ENCODE measurements at regions not wholly inside any gene's neighbourhood (a gene's known extent, or its start where the extent isn't known, plus 50 kb on each side); places are given as distances from the start of the nearest gene placed in this dataset.

DNA sequence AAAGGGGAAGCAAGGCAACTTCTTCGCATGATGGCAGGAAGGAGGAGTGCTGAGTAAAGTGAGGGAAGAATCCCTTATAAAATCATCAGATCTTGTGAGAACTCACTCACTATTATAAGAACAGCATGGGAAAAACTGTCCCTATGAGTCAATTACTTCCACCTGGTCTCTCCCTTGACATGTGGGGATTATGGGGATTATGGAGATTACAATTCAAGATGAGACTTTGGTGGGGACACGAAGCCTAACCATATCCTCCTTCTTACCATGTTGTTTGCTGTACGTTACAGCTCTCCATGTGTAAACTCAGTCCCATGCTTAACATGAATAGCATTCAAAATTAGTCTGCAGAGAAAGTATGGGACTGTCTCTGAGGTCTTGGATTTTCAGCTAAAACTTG is 1096.8 kb upstream of the ACVR2A start:
- DNase-seq (no peak), ATAC-seq (ENCODE audit: poor library complexity) (no peak)
- H3K9me3 ChIP-seq (ENCODE audit: control insufficient read depth in 1 of 2, insufficient read depth in 1 of 2, low read length in 2 of 2) = no peaks in the 10 kb centered on the region
- Mint-ChIP-seq H3K27ac (no peak overlapping the region), H3K27me3 (no peaks in the 10 kb centered on the region), H3K9me3 (no peaks in the 10 kb centered on the region), H3K4me3 (no peak overlapping the region), H3K4me1 (ENCODE audit: low read depth) (no peaks in the 10 kb centered on the region), H3K36me3 (ENCODE audit: low read depth) (no peaks in the 10 kb centered on the region)
- H3K27me3 ChIP-seq (ENCODE audit: control insufficient read depth in 1 of 2, insufficient read depth in 2 of 2, low read length in 2 of 2) = no peaks in the 10 kb centered on the region
- ChIA-PET POLR2A (no interaction called here), CTCF (no interaction called here)
- TF ChIP-seq, protein P1, sequence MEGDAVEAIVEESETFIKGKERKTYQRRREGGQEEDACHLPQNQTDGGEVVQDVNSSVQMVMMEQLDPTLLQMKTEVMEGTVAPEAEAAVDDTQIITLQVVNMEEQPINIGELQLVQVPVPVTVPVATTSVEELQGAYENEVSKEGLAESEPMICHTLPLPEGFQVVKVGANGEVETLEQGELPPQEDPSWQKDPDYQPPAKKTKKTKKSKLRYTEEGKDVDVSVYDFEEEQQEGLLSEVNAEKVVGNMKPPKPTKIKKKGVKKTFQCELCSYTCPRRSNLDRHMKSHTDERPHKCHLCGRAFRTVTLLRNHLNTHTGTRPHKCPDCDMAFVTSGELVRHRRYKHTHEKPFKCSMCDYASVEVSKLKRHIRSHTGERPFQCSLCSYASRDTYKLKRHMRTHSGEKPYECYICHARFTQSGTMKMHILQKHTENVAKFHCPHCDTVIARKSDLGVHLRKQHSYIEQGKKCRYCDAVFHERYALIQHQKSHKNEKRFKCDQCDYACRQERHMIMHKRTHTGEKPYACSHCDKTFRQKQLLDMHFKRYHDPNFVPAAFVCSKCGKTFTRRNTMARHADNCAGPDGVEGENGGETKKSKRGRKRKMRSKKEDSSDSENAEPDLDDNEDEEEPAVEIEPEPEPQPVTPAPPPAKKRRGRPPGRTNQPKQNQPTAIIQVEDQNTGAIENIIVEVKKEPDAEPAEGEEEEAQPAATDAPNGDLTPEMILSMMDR (IDR thresholded peaks at IDR 0.05) = no peak
- no peak overlapping the region for H3K27ac ChIP-seq (ENCODE audit: low read depth in 1 of 2, low read length in 2 of 2)
- intact Hi-C loops (cut with DNase I, micrococcal nuclease) = no loop called here
- H3K36me3 ChIP-seq (ENCODE audit: insufficient read depth, low read length) = no peaks in the 10 kb centered on the region
- H3K4me1 ChIP-seq (ENCODE audit: insufficient read depth, low read length) = no peaks in the 10 kb centered on the region
- no peak overlapping the region for H3K4me3 ChIP-seq (ENCODE audit: low read length)

DNA sequence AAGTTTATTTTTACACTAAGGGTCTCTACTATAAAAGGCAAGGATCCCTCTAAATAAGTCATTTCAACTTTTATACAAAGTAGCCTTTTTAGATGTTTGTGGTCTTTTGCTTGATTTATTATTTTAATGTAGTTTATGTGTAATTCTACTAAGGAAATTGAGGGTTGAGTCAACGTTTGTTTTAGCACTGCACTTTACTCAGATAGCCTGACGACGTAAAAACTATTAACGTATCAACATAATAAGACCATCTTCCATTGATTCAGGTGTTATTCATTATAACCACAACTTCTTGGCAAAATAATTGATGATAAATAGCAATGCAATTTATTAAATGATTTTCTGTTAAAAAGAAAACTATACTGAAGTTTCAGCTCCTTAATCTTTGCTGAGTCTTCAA is 1103.6 kb upstream of the ACVR2A start:
- ATAC-seq (ENCODE audit: poor library complexity) = no peak
- no peaks in the 10 kb centered on the region for H3K4me1 Mint-ChIP-seq (ENCODE audit: low read depth)

DNA sequence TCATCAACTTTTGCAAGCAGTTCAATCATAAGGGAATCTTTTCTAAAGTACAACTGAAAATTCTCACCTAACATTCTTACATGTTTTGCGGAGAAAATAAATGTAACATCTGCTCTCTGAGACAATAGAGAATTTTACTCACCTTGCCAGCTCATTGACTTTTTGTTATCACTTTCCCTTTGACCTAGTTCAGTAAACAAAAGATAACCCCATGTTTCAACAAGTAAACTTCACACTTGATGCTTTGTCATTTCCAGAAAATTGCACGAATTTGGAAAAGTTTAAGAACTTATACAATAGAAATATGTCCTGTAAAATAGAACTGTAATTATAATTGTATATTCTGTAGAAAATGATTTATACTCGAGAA is 1110.0 kb upstream of the ACVR2A start:
- Histone ChIP-seq H3K36me3 (ENCODE audit: insufficient read depth, low read length) (no peaks in the 10 kb centered on the region), H3K4me3 (ENCODE audit: low read length) (no peak overlapping the region), H3K27me3 (ENCODE audit: control insufficient read depth in 1 of 2, insufficient read depth in 2 of 2, low read length in 2 of 2) (no peaks in the 10 kb centered on the region), H3K9me3 (ENCODE audit: control insufficient read depth in 1 of 2, insufficient read depth in 1 of 2, low read length in 2 of 2) (no peaks in the 10 kb centered on the region), H3K4me1 (ENCODE audit: insufficient read depth, low read length) (no peaks in the 10 kb centered on the region), H3K27ac (ENCODE audit: low read depth in 1 of 2, low read length in 2 of 2) (no peak overlapping the region)
- POLR2A ChIA-PET = no interaction called here
- intact Hi-C loops (cut with DNase I, micrococcal nuclease) = loop anchor here (2.0 to 10.0 kb wide), 2 partner anchors 1170 to 1176 kb away; no protein-coding TSS in a partner anchor
- no peaks in the 10 kb centered on the region for H3K36me3 Mint-ChIP-seq (ENCODE audit: low read depth)
- CTCF ChIA-PET = no interaction called here
- ATAC-seq (ENCODE audit: poor library complexity) (no peak), DNase-seq (no peak)
- TF ChIP-seq, protein P1 (IDR thresholded peaks at IDR 0.05) = no peak
- H3K4me3 Mint-ChIP-seq = no peak overlapping the region
- H3K9me3 Mint-ChIP-seq = no peaks in the 10 kb centered on the region
- no peaks in the 10 kb centered on the region for H3K4me1 Mint-ChIP-seq (ENCODE audit: low read depth)
- H3K27me3 Mint-ChIP-seq = no peaks in the 10 kb centered on the region
- H3K27ac Mint-ChIP-seq = no peak overlapping the region

More for the DNA sequence above, 1103.6 kb upstream of the ACVR2A start:
- Mint-ChIP-seq H3K9me3 (no peaks in the 10 kb centered on the region), H3K27me3 (no peaks in the 10 kb centered on the region), H3K4me3 (no peak overlapping the region), H3K36me3 (ENCODE audit: low read depth) (no peaks in the 10 kb centered on the region), H3K27ac (no peak overlapping the region)
- H3K4me3 ChIP-seq (ENCODE audit: low read length) = no peak overlapping the region
- H3K27me3 ChIP-seq (ENCODE audit: control insufficient read depth in 1 of 2, insufficient read depth in 2 of 2, low read length in 2 of 2) = no peaks in the 10 kb centered on the region
- intact Hi-C loops (cut with DNase I, micrococcal nuclease) = no loop called here
- POLR2A ChIA-PET = no interaction called here
- no peak overlapping the region for H3K27ac ChIP-seq (ENCODE audit: low read depth in 1 of 2, low read length in 2 of 2)
- no peak for DNase-seq
- H3K9me3 ChIP-seq (ENCODE audit: control insufficient read depth in 1 of 2, insufficient read depth in 1 of 2, low read length in 2 of 2) = no peaks in the 10 kb centered on the region
- CTCF ChIA-PET = no interaction called here
- TF ChIP-seq, protein P1 (IDR thresholded peaks at IDR 0.05) = no peak
- H3K4me1 ChIP-seq (ENCODE audit: insufficient read depth, low read length) = no peaks in the 10 kb centered on the region
- no peaks in the 10 kb centered on the region for H3K36me3 ChIP-seq (ENCODE audit: insufficient read depth, low read length)
